ENCODE measurements at regions not wholly inside any gene's neighbourhood (a gene's known extent, or its start where the extent isn't known, plus 50 kb on each side); places are given as distances from the start of the nearest gene placed in this dataset.

DNA sequence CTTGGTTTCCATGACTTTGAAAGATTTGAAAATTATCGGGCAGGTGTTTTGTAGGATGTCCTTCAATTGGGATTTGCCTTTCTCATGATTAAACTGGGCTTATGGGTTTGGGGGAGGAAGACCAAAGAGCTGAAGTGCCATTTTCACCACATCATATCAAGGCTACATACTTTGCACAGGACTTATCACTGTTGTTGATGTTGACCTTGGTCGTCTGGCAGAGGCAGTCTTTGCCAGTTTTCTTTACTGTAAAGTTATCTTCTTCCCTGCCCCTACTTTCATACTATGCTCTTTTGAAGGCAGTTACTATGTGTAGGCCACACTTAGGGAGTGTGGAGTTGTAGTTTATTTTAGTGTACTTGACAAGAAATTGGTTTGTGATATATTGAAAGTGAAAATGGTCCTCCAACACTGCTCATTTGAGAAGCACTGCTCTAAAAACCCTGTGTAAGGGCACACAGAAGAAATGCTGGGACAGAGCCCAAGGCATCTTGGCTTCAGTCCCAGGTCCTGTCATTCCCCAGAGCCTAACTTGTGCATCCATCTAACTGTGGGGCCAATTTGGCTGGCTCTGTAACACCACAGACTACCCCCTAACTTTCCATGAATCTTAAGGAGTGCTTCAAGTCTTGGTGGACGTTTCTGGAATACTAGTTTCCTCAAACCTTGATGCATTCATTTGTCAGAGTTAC, 384.9 kb downstream of the KCNRG start:
- no peaks in the 10 kb centered on the region for H3K36me3 ChIP-seq (ENCODE audit: insufficient read depth, low read length)
- no peak overlapping the region for H3K9ac ChIP-seq (ENCODE audit: low read depth, low read length)
- H3K4me1 ChIP-seq (ENCODE audit: insufficient read depth, low read length) = no peaks in the 10 kb centered on the region
- H3K9me3 ChIP-seq (ENCODE audit: control insufficient read depth, insufficient read depth, low read length) = no peaks in the 10 kb centered on the region

DNA sequence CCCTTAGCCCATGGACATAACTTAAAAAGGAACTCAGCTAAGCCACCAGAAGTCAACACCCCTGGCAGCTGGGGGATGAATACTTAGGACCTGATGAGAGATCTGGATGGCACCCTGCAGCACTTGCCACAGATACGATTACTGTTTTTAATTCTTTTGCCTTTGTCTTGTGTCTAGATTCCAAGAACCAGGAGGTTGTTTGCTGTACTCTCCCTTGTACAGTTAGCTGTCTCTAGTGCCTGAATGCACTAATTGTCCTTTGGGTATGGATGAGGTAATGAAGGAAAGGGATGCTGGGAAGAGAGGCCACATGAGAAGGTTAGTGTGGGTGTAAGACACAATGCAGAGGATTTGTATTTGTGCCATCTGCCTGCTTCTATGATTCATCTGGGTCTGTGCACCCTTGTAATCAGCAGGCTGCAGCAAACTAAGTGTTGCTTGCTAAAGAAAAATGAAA, 385.8 kb downstream of the KCNRG start:
- H3K9me3 ChIP-seq (ENCODE audit: control insufficient read depth, insufficient read depth, low read length) = no peaks in the 10 kb centered on the region
- H3K9ac ChIP-seq (ENCODE audit: low read depth, low read length) = no peak overlapping the region
- no peaks in the 10 kb centered on the region for H3K4me1 ChIP-seq (ENCODE audit: insufficient read depth, low read length)
- no peaks in the 10 kb centered on the region for H3K36me3 ChIP-seq (ENCODE audit: insufficient read depth, low read length)

DNA sequence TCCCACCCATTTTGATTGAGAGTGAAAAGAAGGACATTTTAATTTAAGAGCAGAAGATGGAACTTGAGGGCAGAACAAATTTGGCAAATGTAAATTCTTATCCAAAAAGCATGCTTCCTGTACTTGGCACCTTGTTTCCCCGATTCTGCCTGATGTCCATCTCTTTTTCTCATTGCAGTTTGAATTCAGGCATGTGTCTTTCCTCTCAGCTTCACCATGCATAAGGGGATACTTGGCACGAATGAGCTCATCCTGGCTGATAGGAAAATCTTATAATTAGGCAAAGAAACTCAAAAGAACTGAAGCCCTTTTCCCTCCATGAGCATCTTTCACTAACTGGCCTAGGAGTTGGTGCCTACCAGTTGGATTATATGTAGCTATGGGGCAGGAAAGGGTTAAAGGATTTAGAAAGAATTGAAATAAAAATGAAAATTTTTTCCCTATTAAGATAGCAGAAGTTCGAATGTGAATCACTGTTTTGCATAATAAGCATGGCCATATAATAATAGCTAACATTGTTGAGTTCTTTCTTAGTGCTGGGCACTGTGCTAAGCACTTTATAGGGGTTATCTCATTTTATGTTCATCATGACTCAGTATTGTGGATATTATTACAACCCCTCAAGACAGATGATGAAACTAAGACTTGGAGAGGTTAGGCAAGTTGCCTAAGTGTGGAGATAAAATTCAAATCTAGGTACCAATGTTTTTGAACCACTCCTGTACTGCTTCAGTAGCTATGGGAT, 386.6 kb downstream of the KCNRG start:
- Histone ChIP-seq H3K4me1 (ENCODE audit: insufficient read depth, low read length) (no peaks in the 10 kb centered on the region), H3K9me3 (ENCODE audit: control insufficient read depth, insufficient read depth, low read length) (no peaks in the 10 kb centered on the region), H3K9ac (ENCODE audit: low read depth, low read length) (no peak overlapping the region), H3K36me3 (ENCODE audit: insufficient read depth, low read length) (no peaks in the 10 kb centered on the region)

DNA sequence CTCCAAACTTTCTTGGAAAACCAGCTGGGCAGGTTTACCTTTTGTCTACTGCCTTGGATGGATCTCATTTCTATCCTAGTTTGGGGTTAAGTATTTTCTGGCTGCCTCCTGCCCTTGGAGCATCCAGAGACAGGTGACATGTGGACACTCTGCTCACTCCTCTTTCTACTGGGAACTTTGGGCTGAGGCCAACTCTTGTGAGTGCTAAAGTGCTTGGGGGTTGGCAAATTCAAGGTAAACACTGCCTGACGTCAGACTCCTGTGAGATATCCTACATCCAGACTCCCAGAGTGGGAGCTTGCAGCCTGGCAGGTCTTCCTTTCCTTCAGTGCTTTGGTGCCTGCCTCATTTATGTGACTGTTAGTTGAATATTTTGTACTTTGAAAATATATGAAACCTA, 388.1 kb downstream of the KCNRG start:
- Histone ChIP-seq H3K4me1 (ENCODE audit: insufficient read depth, low read length) (no peaks in the 10 kb centered on the region), H3K36me3 (ENCODE audit: insufficient read depth, low read length) (no peaks in the 10 kb centered on the region), H3K9ac (ENCODE audit: low read depth, low read length) (no peak overlapping the region), H3K9me3 (ENCODE audit: control insufficient read depth, insufficient read depth, low read length) (no peaks in the 10 kb centered on the region)

DNA sequence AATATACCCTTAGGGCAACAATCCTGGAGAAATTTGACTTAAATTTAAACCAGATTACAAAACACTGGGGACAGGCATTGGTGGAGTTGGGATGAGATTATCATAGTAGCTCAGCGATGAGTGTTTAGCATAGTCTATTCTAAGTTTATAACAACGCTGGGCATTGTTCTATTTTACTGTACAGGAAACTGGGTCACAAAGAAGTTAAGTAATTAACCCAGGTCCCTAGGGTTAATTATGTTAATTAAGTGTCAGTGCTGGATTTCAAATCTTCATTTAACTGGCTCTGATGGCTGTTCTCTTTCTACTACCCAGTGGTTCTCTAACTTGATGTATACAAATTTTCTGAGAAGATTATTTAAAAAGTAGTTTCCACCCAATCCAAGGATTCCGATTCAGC, 388.9 kb downstream of the KCNRG start:
- H3K4me1 ChIP-seq (ENCODE audit: insufficient read depth, low read length) = no peaks in the 10 kb centered on the region
- H3K9me3 ChIP-seq (ENCODE audit: control insufficient read depth, insufficient read depth, low read length) = no peaks in the 10 kb centered on the region
- no peaks in the 10 kb centered on the region for H3K36me3 ChIP-seq (ENCODE audit: insufficient read depth, low read length)
- H3K9ac ChIP-seq (ENCODE audit: low read depth, low read length) = no peak overlapping the region

DNA sequence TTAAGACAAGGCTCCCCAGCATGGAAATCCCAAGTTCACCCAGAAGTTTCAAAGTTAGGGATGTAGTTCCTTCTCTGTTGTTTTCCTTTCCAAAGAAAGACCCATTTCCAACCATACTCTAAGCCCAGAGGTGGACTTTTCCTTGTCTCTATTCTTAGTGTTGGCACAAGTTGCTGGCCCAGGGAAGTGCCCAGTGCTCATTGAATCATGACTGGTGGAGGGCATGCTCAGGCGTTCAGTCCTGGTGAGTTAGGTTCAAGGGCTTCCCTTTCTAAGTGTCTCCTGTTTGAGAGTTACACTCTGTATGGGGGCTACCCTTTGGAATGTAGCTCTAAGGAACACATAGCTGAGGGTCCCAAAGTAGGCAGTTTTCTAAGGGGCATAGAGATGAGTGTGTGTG, 389.5 kb downstream of the KCNRG start:
- Histone ChIP-seq H3K36me3 (ENCODE audit: insufficient read depth, low read length) (no peaks in the 10 kb centered on the region), H3K9ac (ENCODE audit: low read depth, low read length) (no peak overlapping the region), H3K9me3 (ENCODE audit: control insufficient read depth, insufficient read depth, low read length) (no peaks in the 10 kb centered on the region), H3K4me1 (ENCODE audit: insufficient read depth, low read length) (no peaks in the 10 kb centered on the region)

DNA sequence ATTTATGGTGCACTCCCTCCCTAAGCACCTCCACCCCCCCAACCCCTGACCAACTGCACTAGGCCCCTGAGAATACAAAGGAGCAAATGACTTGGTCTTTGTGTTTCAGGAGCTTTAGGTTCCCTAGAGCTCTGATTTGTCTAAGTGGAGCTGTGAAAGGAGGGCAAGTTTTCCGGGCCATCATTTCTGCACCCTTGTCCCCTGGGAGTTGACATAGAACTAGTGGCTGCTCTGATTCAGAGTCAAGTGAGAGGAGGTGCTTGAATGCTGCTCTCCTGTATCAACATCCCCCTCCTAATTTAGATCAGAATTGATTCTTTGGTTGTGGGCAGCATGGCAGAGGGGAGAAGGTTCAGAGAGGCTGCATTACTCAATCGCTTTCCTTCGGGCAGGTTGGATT, 391.6 kb downstream of the KCNRG start:
- no peaks in the 10 kb centered on the region for H3K36me3 ChIP-seq (ENCODE audit: insufficient read depth, low read length)
- peaks cover 2% of the 10 kb centered on the region; the same call in 1 of the 2 replicates for H3K4me1 ChIP-seq (ENCODE audit: insufficient read depth, low read length)
- no peak overlapping the region for H3K9ac ChIP-seq (ENCODE audit: low read depth, low read length)
- no peaks in the 10 kb centered on the region for H3K9me3 ChIP-seq (ENCODE audit: control insufficient read depth, insufficient read depth, low read length)

DNA sequence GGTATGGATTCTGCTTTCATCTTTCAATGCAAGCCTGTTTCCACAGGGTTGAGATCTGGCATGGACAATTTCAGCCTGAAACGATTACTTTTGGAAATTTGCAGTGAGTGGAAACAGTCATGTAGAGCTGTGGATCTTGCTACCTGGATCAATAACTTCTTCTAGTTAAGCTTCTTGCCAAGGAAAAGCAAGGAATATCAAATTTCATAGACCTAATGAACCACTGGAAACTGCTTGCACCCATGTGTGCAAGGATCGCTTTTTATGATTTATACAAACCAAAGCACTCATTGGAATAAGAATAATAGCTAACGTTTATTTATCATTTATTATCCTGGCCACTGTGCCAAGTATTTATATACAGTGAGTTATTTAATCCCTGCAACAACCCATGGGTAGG, 392.8 kb downstream of the KCNRG start:
- Histone ChIP-seq H3K4me1 (ENCODE audit: insufficient read depth, low read length) (peaks cover 13% of the 10 kb centered on the region; the same call in 1 of the 2 replicates), H3K9me3 (ENCODE audit: control insufficient read depth, insufficient read depth, low read length) (no peaks in the 10 kb centered on the region), H3K36me3 (ENCODE audit: insufficient read depth, low read length) (no peaks in the 10 kb centered on the region), H3K9ac (ENCODE audit: low read depth, low read length) (no peak overlapping the region)

DNA sequence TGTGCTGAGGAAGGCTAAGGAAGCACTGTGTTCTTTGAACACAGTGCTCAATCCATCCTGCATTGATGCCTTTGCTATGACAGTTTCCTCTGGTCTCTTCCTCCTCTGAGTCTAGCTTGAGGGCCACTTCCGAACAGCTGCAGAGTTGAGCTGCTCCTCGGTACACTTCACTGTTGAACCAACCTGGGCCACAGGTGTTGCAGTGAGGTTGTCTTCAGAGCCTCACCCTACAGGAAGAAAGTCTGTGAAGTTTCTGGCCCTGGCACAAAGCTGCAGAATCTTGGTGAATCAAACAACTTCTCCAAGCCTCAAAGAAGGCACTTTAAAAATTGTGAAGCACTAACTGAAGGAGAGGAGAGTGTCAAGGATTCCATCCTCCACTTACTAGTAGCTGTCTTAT, 394.0 kb downstream of the KCNRG start:
- Histone ChIP-seq H3K9ac (ENCODE audit: low read depth, low read length) (no peak overlapping the region), H3K4me1 (ENCODE audit: insufficient read depth, low read length) (peaks cover 13% of the 10 kb centered on the region; the same call in 1 of the 2 replicates), H3K36me3 (ENCODE audit: insufficient read depth, low read length) (no peaks in the 10 kb centered on the region)

DNA sequence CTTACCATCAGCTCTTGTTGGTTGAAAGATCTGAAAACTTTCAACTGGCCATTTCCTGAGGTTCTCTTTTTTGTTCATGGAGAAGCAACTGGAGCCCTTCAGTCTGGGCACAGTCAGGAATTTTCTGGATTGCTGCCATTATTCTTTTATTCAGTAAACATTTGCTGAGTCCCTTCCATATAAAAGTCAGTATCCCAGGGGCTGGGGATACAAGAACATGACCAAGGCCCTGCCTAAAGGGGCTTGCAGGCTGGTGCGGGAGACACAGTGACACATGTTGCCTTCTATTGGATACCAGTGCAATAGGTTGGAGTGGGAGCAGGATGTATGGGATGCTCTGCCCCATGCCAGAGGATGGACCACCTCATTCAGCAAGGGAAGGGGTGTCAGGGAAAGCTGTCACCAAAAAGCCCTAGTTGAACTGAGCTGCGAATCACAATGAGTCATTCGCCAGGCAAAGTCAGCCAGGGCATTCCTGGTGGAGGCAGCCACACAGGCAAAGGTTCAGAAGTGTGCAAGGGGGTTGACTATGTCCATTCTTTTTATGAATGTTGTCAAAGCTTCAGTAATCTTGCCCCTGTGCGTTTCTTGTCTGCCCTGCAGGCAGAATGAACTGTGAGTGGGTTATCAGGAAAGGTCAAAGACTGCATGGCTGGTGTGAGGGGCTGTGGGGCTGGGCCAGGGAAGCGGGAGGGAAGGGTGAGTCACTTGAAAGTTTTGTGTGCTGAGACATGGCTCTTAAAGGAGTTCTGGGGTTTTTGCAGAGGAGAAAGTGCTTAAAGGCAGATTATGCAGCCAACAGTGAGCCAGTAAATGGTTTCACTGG, 395.9 kb downstream of the KCNRG start:
- Histone ChIP-seq H3K9me3 (ENCODE audit: control insufficient read depth, insufficient read depth, low read length) (no peaks in the 10 kb centered on the region), H3K4me1 (ENCODE audit: insufficient read depth, low read length) (peaks cover 13% of the 10 kb centered on the region; the same call in 1 of the 2 replicates), H3K9ac (ENCODE audit: low read depth, low read length) (no peak overlapping the region), H3K36me3 (ENCODE audit: insufficient read depth, low read length) (no peaks in the 10 kb centered on the region)

More for the DNA sequence above, 394.0 kb downstream of the KCNRG start:
- H3K9me3 ChIP-seq (ENCODE audit: control insufficient read depth, insufficient read depth, low read length) = no peaks in the 10 kb centered on the region

DNA sequence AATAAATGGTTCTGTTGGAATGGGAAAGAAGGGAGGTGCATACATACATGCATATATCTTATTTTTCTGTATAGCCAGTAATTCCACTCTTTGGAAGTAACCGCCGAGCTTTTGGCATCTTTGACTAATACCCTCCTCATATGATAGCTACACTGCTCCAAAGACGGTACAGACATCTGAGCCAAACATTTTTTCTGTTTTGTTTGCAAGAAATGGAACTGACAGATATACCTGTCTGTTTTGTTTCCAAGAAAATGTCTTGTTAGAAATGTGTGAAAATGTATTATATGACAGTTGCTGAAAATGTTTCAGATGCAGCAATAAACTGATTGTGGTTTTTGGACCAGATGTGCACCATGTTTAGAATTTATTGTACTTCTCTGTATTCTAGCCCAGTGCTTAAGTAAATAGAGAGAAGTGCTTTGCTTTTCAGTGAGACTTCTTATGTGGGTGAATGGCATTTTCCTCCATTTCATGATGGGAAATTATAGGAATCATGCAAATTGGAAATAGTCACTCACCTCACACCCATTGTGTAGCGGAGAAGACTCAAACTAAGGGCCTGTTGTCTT, 396.9 kb downstream of the KCNRG start:
- Histone ChIP-seq H3K9me3 (ENCODE audit: control insufficient read depth, insufficient read depth, low read length) (no peaks in the 10 kb centered on the region), H3K9ac (ENCODE audit: low read depth, low read length) (no peak overlapping the region), H3K36me3 (ENCODE audit: insufficient read depth, low read length) (no peaks in the 10 kb centered on the region; the same call in 1 of the 2 replicates), H3K4me1 (ENCODE audit: insufficient read depth, low read length) (peaks cover 13% of the 10 kb centered on the region; the same call in 1 of the 2 replicates)

DNA sequence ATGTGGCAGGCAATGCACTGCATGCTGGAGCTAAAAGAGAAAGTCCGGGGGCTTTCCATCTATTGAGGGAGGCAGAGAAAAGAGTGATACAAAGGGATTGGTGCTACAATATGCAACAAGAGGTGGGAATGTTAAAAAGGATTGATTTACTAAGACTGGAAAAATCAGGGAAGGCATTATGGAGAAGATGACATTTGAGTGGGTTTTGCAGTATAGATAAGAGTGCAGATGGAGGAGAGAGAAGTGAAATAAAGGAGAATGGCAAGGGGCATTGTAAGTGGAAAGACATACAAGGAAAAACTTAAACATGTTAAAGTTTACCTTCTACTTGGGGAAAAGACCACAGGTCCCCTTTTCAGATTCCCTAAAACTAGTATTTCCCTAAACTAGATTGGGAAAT, 399.4 kb downstream of the KCNRG start:
- Histone ChIP-seq H3K4me1 (ENCODE audit: insufficient read depth, low read length) (peaks cover 13% of the 10 kb centered on the region; the same call in 1 of the 2 replicates), H3K36me3 (ENCODE audit: insufficient read depth, low read length) (no peaks in the 10 kb centered on the region; the same call in 1 of the 2 replicates), H3K9ac (ENCODE audit: low read depth, low read length) (no peak overlapping the region), H3K9me3 (ENCODE audit: control insufficient read depth, insufficient read depth, low read length) (no peaks in the 10 kb centered on the region)

DNA sequence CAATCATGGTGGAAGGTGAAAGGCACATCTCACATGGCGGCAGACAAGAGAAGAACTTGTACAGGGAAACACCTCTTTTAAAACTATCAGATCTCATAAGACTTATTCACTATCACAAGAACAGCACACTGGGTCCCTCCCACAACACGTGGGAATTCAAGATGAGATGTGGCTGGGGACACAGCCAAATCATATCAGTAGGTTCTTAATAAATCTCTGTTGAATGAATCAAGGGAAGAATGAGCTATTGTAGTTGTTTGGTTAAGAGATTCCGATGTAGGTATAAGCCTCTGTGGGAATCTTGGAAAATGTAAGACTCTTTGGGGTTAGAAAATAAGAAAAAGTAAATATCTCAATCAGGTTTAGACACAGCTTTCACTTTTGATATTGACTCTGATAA, 400.2 kb downstream of the KCNRG start:
- H3K4me1 ChIP-seq (ENCODE audit: insufficient read depth, low read length) = peaks cover 13% of the 10 kb centered on the region; the same call in 1 of the 2 replicates
- H3K36me3 ChIP-seq (ENCODE audit: insufficient read depth, low read length) = no peaks in the 10 kb centered on the region; the same call in 1 of the 2 replicates
- H3K9me3 ChIP-seq (ENCODE audit: control insufficient read depth, insufficient read depth, low read length) = no peaks in the 10 kb centered on the region
- no peak overlapping the region for H3K9ac ChIP-seq (ENCODE audit: low read depth, low read length)

DNA sequence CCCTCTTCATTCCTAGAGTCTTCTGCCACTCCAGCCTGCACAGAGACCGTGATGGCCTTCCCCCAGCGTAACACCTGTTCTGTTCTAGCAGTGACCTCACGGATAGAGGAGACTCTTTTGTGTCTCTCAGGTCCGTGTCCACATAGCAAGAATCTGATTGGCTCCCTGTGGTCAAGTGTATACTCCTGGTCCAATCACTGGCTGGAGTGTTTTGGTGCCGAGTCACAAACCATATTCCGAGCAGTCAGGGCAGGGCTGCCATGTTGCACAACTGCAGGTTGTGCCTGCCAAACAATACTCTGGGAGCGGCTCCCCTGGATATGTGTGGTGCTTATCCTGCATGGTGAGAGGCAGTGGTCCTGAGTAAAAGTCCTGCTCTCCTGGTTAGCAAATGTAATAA, 402.4 kb downstream of the KCNRG start:
- Histone ChIP-seq H3K9ac (ENCODE audit: low read depth, low read length) (no peak overlapping the region), H3K4me1 (ENCODE audit: insufficient read depth, low read length) (peaks cover 7% of the 10 kb centered on the region; the same call in 1 of the 2 replicates), H3K36me3 (ENCODE audit: insufficient read depth, low read length) (no peaks in the 10 kb centered on the region; the same call in 1 of the 2 replicates), H3K9me3 (ENCODE audit: control insufficient read depth, insufficient read depth, low read length) (no peaks in the 10 kb centered on the region)

All from ES-I3 (cell line).